ENCODE measurements at regions not wholly inside any gene's neighbourhood (a gene's known extent, or its start where the extent isn't known, plus 50 kb on each side); places are given as distances from the start of the nearest gene placed in this dataset.

DNA sequence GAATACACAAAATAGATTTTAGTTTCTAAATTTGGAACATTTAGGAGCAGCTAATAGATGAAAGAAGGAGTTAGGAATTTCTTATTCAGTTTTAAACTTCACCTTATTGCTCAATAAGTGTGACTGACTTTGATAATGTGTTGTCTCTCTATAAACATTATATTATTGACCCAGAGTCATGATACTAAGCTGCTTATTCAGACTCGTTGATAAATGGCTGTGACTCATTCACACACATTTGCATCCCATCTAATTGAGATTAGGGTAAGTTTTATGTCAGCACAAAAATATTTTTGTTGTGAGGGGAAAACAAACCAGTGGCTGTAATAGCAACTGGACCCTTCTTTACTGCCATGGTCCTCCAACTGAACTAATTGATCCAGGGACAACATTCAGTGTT lies 137.6 kb downstream of the GOLIM4 start:
- no peak for DNase-seq

GRCh38 chr3:167952969-167953368 lies 142.8 kb downstream of the GOLIM4 start:
- DNase-seq: no peak

- no peak for DNase-seq
These were observed 145.5 kb downstream of the GOLIM4 start for GRCh38 chr3:167950212-167950611.

- DNase-seq: no peak
These were observed 154.3 kb downstream of the GOLIM4 start for GRCh38 chr3:167941234-167941995.

- no peak for DNase-seq
These were observed 155.5 kb downstream of the GOLIM4 start for GRCh38 chr3:167940241-167940640.

GRCh38 chr3:167938516-167938915 lies 157.2 kb downstream of the GOLIM4 start:
- no peak for DNase-seq

GRCh38 chr3:167936019-167936418 lies 159.7 kb downstream of the GOLIM4 start:
- no peak for DNase-seq

DNA sequence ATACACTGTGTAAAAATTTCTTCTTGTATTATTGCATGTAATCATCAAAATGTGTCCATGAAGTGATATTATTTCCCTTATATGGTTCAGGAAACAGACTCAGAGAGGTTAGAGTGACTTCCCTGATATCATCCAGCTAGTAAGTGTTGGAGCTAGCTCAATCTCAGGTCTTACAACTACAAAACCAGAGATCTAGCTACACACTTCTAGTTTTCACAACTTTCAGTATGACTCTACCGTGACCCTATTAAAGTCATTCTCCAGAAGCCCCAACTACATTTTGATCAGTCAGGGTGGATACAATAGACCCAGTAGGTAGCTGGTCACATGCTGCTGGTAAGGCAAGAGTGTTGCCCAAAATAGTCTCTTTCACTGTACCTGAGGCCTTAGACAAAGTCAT lies 165.3 kb downstream of the GOLIM4 start:
- DNase-seq: no peak

DNA sequence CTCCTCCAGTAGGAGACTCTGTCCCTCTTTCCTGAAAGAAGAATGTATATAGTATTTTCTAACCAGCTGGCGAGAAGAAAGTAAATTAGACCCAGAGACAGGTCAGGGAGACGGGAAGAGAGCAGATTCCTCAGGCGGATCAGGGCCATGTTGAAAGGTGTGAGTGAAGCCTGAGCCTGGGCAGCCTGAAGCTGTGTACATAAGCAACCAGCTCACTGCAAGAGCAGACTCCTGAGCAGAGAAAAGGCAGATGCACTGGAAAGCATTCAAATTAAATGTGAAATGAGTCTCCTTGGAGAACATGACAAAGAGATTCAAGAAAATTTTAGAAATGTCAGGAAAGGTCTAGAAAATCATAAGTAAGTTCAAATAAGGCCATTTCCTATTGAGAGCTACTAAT lies 165.8 kb downstream of the GOLIM4 start:
- DNase-seq: no peak

GRCh38 chr3:167928381-167928780 lies 167.3 kb downstream of the GOLIM4 start:
- DNase-seq: no peak

DNA sequence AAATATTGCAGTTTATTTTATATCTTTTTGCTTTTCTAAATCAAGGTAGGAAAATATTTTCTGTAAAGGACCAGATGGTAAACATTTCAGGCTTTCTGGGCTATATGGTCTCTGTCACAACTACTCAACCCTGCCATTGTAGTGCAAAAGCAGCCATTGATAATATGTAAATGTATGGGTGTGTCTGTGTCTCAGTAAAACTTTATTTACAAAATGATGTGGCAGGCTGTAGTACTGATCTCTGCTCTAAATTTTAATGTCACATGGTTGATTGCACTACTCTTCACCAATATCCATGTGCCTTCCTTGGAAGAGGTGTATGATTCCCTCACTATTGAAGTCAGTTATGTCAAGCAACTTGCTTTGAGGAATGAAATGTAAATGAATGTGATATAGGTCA lies 175.0 kb downstream of the GOLIM4 start:
- DNase-seq: no peak

GRCh38 chr3:167919590-167919989 lies 176.1 kb downstream of the GOLIM4 start:
- no peak for DNase-seq

GRCh38 chr3:167918686-167919085 lies 177.0 kb downstream of the GOLIM4 start:
- DNase-seq: no peak

GRCh38 chr3:167918008-167918596 lies 177.6 kb downstream of the GOLIM4 start:
- no peak for DNase-seq

DNA sequence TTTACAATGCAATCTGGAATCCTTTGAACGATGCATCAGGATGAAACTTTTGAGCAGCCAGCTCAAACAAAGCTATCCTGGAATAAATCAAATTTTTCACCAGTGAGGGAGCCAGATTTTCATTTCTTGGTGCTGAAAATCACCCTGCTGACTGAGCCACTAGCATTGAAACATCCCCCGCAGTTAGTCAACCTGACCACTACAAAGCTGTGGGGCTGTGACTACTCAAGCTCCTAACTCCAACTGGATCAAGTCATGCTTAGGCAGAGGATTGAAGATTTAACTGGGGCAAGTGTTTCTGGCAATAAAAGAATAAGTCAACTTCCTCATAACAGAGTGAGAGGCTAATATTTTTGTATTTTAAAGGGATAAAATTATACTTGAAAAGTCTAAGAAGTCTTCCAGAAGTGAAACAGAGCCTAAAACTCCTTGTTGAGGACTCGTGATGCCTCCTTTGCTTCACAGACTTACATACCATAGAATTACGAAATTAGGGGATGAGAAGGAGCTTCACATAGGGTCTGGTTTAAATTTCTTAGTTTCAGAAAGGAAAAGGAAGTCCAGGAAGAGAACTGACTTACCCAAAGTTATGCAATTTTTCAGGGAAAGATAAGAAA lies 177.8 kb downstream of the SERPINI1 start:
- no peak for DNase-seq

- DNase-seq: no peak
These were observed 174.4 kb downstream of the SERPINI1 start for GRCh38 chr3:167909952-167910351.

DNA sequence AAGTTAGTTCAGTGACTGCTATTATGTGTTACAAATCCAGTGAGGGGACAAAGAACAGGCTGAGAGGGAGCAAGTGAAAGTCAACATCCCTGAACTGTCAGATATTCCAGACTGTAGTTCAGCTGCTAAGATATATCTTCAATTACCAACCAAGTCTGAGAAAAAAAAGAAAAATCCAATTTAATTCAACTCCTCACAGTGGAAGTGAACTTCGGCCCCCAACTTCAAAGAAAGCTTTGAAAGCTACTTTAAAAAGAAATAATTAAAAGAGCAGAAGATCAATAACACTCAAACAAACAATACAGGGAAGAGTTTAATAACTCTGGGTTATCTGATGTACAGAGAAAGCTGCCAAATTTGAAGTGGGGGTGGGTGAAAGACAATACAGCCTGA lies 174.0 kb downstream of the SERPINI1 start:
- no peak for DNase-seq

DNA sequence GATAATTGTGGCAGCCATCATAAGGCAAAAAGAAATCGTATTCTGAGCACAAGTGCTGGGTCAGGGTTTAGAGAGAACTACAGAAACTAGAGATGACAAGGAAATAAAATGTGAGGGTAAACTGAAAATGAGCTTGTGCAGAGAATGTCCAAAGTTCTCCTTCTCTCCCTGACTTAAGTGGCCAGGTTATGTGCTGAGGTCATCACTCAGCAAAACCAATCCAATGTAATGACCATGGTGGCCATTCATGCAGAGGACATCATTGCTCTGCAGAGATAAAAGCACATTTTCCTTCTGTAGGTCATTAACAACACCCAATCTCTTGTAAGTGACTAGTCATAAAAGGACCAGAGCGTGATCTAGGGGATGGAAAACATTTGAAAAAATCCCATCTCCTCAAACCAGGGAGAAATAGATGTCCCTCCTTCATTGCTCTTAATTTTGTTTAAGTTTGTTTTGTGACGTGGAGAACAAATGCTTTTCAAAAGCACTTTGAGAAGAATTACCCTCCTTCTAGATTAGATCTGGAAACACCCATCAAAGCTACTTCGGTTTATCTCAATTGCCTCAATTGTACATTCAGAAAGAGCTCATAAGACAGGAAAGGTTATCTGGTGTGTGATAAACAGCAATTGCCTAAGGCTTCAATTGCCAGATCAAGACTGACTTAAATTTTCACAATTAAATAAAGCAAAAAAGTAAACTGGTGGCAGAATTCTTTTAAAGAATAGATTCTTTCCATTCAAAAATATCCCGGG lies 173.4 kb downstream of the SERPINI1 start:
- no peak for DNase-seq

- no peak for DNase-seq
These were observed 172.7 kb downstream of the SERPINI1 start for GRCh38 chr3:167908221-167908620.

DNA sequence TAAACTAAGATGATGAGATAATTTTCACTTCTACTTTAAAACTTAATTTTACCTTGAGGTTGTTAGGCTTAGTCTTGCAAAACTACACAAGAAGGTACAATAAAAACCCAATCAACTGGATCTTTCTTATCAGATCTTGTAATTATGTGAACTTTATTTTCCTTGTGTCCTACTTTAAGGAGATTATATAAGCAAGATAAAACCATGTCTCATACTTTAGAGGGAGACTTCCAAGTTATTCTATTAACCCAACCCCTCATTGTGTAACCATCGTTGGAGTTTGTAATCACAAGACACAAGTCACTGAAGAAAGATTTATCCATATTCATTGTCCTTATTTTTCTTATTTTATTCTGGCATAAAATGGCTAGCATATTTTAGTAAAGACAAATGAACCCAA lies 165.6 kb downstream of the SERPINI1 start:
- DNase-seq: no peak

- no peak for DNase-seq
These were observed 163.6 kb downstream of the SERPINI1 start for GRCh38 chr3:167899093-167899492.

- DNase-seq: no peak
These were observed 162.6 kb downstream of the SERPINI1 start for GRCh38 chr3:167898091-167898490.

DNA sequence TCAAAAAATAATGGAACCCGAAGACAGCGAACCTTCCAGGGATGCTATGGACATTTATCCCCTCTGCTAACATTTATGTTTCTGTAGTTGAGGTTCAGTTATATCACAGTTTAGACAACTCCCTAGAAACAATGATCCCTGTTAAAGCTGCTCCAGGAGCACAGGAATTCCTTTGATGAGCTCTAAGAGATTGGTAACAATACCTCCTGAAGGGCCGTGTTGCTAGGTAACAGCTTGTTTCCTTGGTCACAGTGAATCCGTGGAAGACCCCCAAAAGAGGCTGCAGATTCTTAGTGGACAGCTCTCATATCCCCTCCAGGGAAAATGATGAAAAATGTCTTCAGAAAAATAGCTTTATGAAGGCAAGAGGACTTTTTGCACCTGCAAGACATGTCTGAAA lies 160.2 kb downstream of the SERPINI1 start:
- no peak for DNase-seq

GRCh38 chr3:167895178-167895577 lies 159.7 kb downstream of the SERPINI1 start:
- no peak for DNase-seq
